ENCODE measurements at regions not wholly inside any gene's neighbourhood (a gene's known extent, or its start where the extent isn't known, plus 50 kb on each side); places are given as distances from the start of the nearest gene placed in this dataset.
"Not testable (repeated sequence)": the region's sequence is repeated elsewhere in the genome, so short reads cannot be mapped to it uniquely, and the experiment has no call there.

- H3K9me3 ChIP-seq (ENCODE audit: control extremely low read depth in 1 of 3, control insufficient read depth in 2 of 3, insufficient read depth in 1 of 3, low read length in 2 of 3); H3K79me2 ChIP-seq (ENCODE audit: control insufficient read depth, insufficient read depth, low read length); H3K27ac ChIP-seq (ENCODE audit: low read length in 2 of 2); DNase-seq; H2AFZ ChIP-seq (ENCODE audit: insufficient read depth, low read depth, low read length, poor library complexity, severe bottlenecking); H3K9ac ChIP-seq (ENCODE audit: low read length); H3K27ac Mint-ChIP-seq; H4K20me1 ChIP-seq (ENCODE audit: control insufficient read depth, insufficient read depth, low read length, poor library complexity, severe bottlenecking); H3K4me3 Mint-ChIP-seq; POLR2A ChIA-PET; ATAC-seq (ENCODE audit: low read depth); intact Hi-C loops (cut with micrococcal nuclease); H3K4me2 ChIP-seq (replicated peaks; ENCODE audit: low read depth, low read length, poor library complexity, severe bottlenecking); H3K27me3 ChIP-seq (replicated peaks in 1 of 4; ENCODE audit: control extremely low read depth in 1 of 4, control insufficient read depth in 3 of 4, insufficient read depth in 4 of 4, low read length in 3 of 4); H3K9me3 Mint-ChIP-seq (ENCODE audit: insufficient read depth); H3K4me3 ChIP-seq (ENCODE audit: control extremely low read depth in 1 of 5, extremely low read depth in 1 of 5, insufficient read depth in 1 of 5, low read depth in 2 of 5, low read length in 4 of 5); H3K36me3 ChIP-seq (replicated peaks in 1 of 2; ENCODE audit: control extremely low read depth in 1 of 2, control insufficient read depth in 1 of 2, extremely low read depth in 1 of 2, insufficient read depth in 2 of 2, low read length in 1 of 2): not testable (repeated sequence)
- H3K4me1 Mint-ChIP-seq: peaks cover 15% of the 10 kb centered on the region
- WGBS (ENCODE audit: insufficient coverage): 100% methylated on average over 2 of the region's 6 CpGs
- CTCF ChIA-PET: interaction anchor here (1.6 kb wide), 1 partner anchor 235 kb away, joined by 3 read pairs; no protein-coding TSS in a partner anchor
- H3K27me3 Mint-ChIP-seq: peaks cover 11% of the 10 kb centered on the region
- H3K4me1 ChIP-seq (ENCODE audit: control insufficient read depth in 2 of 2, insufficient read depth in 2 of 2, low read length in 2 of 2): peaks cover 2 to 11% of the 10 kb centered on the region in 2 donors
These were observed 163.0 kb upstream of the PDE7B start for GRCh38 chr6:135688476-135688875.

DNA sequence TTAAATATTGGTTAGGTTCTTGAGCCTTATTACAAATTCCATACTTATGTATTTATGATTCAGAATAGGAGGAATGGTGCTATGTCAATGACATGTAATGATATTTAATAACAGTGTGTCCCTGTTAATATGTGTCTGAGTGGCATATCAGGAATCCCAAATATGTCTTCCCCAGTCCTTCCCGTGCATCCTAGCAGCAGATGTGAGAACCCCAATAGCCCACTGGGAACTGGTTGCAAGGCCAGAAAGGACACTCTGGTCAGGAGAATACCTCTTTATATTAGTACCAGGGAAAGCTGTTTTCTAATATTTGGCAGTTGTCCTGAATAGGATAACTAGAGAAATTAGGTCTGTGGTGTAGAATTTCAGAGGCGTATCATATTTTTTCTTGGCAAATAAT, 159.1 kb upstream of the PDE7B start:
- no peak overlapping the region for H3K4me3 Mint-ChIP-seq
- H3K9me3 Mint-ChIP-seq (ENCODE audit: insufficient read depth): no peaks in the 10 kb centered on the region
- Histone ChIP-seq H3K27me3 (replicated peaks in 1 of 4; ENCODE audit: control extremely low read depth in 1 of 4, control insufficient read depth in 3 of 4, insufficient read depth in 4 of 4, low read length in 3 of 4) (no peaks in the 10 kb centered on the region), H3K79me2 (ENCODE audit: control insufficient read depth, insufficient read depth, low read length) (no peaks in the 10 kb centered on the region), H3K27ac (ENCODE audit: low read length in 2 of 2) (no peak overlapping the region), H3K4me2 (replicated peaks; ENCODE audit: low read depth, low read length, poor library complexity, severe bottlenecking) (no peak overlapping the region), H3K4me3 (ENCODE audit: control extremely low read depth in 1 of 5, extremely low read depth in 1 of 5, insufficient read depth in 1 of 5, low read depth in 2 of 5, low read length in 4 of 5) (no peak overlapping the region), H4K20me1 (ENCODE audit: control insufficient read depth, insufficient read depth, low read length, poor library complexity, severe bottlenecking) (no peaks in the 10 kb centered on the region), H3K9ac (ENCODE audit: low read length) (no peak overlapping the region), H2AFZ (ENCODE audit: insufficient read depth, low read depth, low read length, poor library complexity, severe bottlenecking) (no peak overlapping the region), H3K9me3 (ENCODE audit: control extremely low read depth in 1 of 3, control insufficient read depth in 2 of 3, insufficient read depth in 1 of 3, low read length in 2 of 3) (no peaks in the 10 kb centered on the region), H3K4me1 (ENCODE audit: control insufficient read depth in 2 of 2, insufficient read depth in 2 of 2, low read length in 2 of 2) (peaks cover 2 to 4% of the 10 kb centered on the region in 2 donors), H3K36me3 (replicated peaks in 1 of 2; ENCODE audit: control extremely low read depth in 1 of 2, control insufficient read depth in 1 of 2, extremely low read depth in 1 of 2, insufficient read depth in 2 of 2, low read length in 1 of 2) (no peaks in the 10 kb centered on the region)
- peaks cover 8% of the 10 kb centered on the region for H3K4me1 Mint-ChIP-seq
- CTCF ChIA-PET: no interaction called here
- POLR2A ChIA-PET: no interaction called here
- ATAC-seq (ENCODE audit: low read depth): no peak
- no peak overlapping the region for H3K27ac Mint-ChIP-seq
- WGBS (ENCODE audit: insufficient coverage): no CpG with 5 or more reads among the region's 2 CpGs
- no peak for TF ChIP-seq EZH2 (IDR thresholded peaks at IDR 0.05; ENCODE audit: borderline replicate concordance, insufficient read depth, low read depth, low read length, poor library complexity, severe bottlenecking)
- TF ChIP-seq CTCF (IDR thresholded peaks at IDR 0.05): no peak
- intact Hi-C loops (cut with micrococcal nuclease): no loop called here
- DNase-seq: no peak
- H3K27me3 Mint-ChIP-seq: peaks cover 6% of the 10 kb centered on the region

All from B cell (primary cell).